ENCODE measurements at regions not wholly inside any gene's neighbourhood (a gene's known extent, or its start where the extent isn't known, plus 50 kb on each side); places are given as distances from the start of the nearest gene placed in this dataset.

DNA sequence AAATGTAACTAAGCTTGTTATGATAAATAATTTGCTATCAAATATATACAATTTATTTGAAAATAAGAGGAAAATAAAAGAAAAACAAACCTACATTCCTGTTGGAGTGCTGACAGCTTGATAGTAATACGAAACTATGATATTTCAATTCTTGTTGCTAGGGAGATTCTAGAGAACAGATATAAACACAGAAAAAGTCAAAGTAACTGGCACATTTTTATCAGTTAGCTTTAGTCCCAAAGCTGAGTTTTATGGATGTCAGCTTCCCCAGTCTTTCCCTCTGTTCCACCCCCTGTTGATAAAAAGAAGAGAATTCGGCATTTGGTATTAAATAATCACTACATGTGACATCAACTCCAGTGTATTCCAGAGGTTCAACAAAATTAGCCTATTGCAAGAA, 1134.0 kb downstream of the XPNPEP1 start:
- DNase-seq (ENCODE audit: low read depth): peak; percentile 13

DNA sequence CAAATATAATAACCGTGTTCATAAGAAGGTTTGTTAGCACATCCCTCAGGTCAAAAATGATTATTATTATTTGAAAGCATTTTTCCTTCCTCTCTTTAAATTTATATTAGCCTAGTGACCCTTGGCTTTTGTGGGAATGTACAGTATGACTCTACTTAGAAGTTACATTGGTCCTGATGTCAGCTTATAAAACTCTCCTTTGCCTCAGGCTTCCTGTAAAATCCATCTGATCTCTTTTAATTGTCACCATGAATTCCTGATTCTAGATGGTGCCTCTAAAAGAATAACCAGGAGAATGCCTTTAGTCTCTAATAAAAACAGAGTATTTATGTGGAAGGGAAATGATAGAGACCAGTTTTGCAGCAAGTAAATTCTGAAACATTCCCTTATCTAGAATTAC, 1134.4 kb downstream of the XPNPEP1 start:
- peak; percentile 74 for DNase-seq (ENCODE audit: low read depth)

DNA sequence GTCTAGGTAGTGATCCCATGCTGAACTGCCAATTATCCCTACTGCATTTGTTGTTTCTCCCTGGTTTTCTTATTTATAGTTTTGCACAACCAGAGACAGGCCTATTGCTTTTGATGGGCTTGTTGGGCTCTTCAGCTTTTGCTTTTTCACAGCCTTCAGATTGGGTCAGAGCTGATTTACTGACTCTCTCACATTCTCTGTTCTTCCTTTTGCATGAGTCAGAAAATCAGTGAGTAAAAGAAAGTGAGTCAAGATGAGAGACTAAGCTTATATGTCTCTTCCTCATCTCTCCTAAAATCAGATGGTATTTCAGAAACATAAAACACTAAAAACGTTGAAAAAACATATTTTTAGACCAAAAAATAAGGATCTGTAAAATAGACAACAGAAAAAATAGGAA, 1135.4 kb downstream of the XPNPEP1 start:
- DNase-seq (ENCODE audit: low read depth): peak; percentile 76

- no peak for DNase-seq (ENCODE audit: low read depth)
Observed at GRCh38 chr10:108785011-108785410, 1138.3 kb downstream of the XPNPEP1 start.

- DNase-seq (ENCODE audit: low read depth): no peak
Observed at GRCh38 chr10:108784534-108784933, 1138.8 kb downstream of the XPNPEP1 start.

DNA sequence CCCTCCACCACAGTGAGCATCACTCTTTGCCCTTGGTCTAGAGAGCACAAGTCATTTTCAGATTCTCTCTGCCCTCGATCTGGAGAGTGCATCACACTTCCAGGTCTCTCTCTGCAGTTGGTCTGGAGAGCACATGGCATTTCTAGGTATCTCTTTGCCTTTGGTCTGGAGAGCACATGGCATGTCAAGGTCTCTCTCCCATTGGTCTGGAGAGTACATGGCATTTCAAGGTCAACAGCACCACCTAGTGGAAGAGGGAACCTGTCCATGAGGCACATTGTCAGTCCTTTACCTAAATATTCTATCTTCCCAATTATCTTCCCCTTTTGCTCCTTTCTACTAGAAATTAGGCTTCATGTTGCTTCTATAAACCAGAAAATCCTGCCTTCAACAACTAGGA, 1139.4 kb downstream of the XPNPEP1 start:
- peak; percentile 55 for DNase-seq (ENCODE audit: low read depth)

DNA sequence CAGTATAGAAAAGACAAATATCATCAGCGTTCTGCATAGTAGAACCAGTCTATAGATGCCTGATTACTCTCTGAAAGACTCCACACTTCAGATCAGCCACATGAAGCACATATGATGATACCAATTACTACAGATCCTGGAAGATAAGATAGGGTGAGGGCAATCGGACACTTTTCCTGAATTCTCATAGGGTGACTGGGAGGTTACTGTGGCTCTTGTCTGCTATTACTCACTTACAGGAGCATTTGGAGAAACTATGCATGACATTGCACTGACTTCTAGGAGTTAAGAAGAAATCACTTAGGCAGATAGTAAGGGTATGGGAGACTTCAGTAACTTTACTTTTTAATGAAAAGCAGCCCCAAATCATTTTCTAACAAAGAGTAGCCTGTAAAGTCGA, 1140.9 kb downstream of the XPNPEP1 start:
- DNase-seq (ENCODE audit: low read depth): peak; percentile 53

GRCh38 chr10:108779501-108779900, 1143.8 kb downstream of the XPNPEP1 start:
- DNase-seq (ENCODE audit: low read depth): no peak

DNA sequence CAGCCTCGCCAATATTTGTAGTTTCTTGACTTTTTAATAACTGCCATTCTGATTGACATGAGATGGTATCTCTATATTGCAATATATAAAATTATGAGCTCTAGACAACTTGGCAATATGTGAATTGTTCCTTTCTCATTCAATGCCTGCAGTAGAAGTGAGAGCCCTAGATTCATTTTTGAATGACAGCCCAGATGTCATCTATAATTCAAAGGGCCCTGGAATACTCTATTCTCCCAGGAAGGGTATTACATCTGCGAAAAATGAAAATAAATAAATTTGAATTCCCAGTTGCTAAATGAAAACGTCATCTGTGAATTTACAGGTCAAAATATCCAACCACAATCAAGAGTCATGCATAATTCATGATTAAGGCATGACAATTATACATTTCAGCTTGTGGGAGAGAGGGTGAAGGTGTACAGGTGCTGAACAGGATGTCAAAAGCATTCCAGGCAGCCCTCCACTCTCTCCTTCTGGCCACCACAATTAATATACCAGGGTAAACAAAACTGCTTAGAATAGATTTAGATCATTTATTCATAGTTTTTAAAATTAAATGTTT, 1147.3 kb downstream of the XPNPEP1 start:
- DNase-seq (ENCODE audit: low read depth): no peak

- DNase-seq (ENCODE audit: low read depth): no peak
Observed at GRCh38 chr10:108771106-108771505, 1152.2 kb downstream of the XPNPEP1 start.

GRCh38 chr10:108765794-108766193, 1157.5 kb downstream of the XPNPEP1 start:
- DNase-seq (ENCODE audit: low read depth): no peak

- DNase-seq (ENCODE audit: low read depth): no peak
Observed at GRCh38 chr10:108757946-108758345, 1165.4 kb downstream of the XPNPEP1 start.

GRCh38 chr10:108755646-108756045, 1167.7 kb downstream of the XPNPEP1 start:
- peak; percentile 2 for DNase-seq (ENCODE audit: low read depth)

GRCh38 chr10:108753326-108753725, 1170.0 kb downstream of the XPNPEP1 start:
- DNase-seq (ENCODE audit: low read depth): no peak

- no peak for DNase-seq (ENCODE audit: low read depth)
Observed at GRCh38 chr10:108749042-108749441, 1174.3 kb downstream of the XPNPEP1 start.

GRCh38 chr10:108736111-108736510, 1187.2 kb downstream of the XPNPEP1 start:
- peak; percentile 9 for DNase-seq (ENCODE audit: low read depth)

DNA sequence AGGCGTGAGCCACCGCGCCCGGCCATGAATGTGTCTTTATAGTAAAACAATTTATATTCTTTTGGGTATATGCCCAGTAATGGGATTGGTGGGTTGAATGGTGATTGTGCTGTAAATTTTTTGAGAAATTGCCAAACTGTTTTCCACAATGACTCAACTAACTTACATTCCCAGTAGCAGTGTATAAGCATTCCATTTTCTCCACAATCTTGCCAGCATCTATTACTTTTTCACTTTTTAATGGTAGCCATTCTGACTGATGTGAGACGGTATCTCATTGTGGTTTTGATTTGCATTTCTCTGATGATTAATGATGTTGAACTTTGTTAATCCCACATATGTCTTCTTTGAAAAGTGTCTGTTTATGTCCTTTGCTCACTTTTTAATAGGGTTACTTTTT, 1187.9 kb downstream of the XPNPEP1 start:
- DNase-seq (ENCODE audit: low read depth): peak; percentile 83

DNA sequence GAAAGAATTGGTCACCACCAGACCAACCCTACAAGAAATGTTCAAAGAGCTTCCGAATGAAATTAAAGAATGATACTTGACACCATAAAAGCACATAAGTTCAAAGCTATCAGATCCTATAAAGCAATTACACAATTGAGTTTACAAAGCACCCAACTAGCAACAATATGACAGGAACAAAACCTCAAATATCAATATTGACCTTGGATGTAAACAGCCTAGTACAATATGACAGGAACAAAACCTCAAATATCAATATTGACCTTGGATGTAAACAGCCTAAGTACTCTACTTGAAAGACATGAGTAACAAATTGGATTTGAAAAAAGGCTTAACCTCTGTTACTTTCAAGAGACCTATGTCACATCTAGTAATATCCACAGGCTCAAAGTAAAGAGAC, 1201.4 kb downstream of the XPNPEP1 start:
- DNase-seq (ENCODE audit: low read depth): no peak

- no peak for DNase-seq (ENCODE audit: low read depth)
Observed at GRCh38 chr10:108716352-108716751, 1207.0 kb downstream of the XPNPEP1 start.

DNA sequence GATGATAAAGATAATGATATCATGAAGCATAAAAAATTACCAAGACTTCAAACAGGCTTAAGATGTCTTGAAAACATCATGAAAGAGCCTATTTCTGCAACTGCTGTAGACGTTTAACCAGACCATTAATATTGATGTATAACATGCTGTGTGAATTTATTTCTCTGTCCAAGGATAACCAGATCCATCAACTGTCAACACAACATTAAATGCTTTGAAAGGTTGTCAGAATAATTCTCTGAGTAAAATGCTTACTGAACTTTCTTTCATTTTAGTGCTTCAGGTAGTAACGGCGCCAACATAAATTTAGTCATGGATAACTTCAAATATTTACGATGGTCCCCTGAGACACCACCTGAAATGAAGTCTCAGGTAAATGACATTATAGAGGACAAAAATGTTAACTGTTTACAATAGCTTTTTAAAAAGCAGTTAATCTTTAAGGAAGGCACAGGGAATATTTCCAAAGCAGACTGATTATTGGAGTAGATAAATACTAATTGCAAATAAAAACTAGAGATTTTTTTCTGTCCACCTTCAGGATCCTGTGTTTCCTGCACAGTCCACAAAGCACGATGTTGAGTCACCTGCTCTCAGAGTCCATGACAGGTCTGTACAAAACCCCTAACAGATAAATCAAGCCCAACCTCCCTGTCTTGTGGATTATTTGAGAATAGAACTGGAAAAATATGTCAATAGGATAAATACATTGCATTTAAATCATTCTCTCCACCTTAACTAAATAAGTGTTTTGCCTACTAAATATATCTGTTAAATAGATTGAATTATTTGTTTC, 1213.2 kb downstream of the XPNPEP1 start:
- no peak for DNase-seq (ENCODE audit: low read depth)

DNA sequence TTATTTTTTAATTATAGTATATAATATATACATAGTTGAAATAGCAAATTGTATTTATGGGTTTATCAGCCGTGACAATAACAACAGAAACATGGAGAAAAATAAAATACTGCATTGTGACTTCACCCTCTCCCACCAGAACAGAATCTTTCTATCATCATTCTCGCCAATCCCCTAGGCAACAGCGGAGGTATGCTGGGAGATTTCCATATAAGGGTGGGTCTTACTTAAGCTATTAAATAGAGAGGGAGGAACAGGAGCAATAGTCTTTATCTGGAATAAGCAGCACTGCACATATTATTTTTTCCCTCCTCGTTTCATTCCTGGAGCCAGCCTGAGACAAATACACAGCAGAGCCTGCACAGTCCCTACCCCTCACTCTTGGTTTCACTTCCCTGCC, 1214.9 kb downstream of the XPNPEP1 start:
- DNase-seq (ENCODE audit: low read depth): no peak

DNA sequence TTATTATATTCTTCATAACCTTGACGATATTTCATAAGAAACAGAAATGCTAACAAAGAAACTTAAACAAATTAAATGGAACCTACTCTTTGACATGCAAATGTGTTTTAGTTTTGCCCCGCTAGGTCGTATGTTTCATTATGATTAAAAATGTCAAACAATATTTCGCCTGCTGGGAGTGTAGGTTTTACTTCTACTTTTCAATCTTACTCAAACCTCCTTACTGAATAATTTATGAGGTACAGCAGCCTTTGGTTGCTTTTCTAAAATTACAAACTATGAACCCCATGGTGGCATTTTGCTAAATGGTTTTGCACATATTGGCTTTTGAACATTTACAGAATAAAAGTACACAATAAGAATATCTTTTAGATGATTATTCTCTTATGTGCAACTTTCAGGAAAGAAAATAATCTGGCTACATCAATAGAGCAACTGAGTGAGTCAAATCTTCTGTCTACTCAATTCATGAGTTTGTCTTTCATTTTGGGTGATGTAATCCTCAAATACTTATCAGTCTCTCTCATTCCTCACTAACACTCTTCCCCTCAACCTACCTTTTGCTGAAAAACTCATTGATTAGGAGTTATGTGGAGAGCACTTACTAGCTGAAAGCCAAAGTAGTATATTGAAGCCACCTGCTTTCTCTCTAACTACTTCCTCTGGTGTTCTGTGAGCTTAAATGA, 1226.4 kb downstream of the XPNPEP1 start:
- no peak for DNase-seq (ENCODE audit: low read depth)

- no peak for DNase-seq (ENCODE audit: low read depth)
Observed at GRCh38 chr10:108691126-108691525, 1232.2 kb downstream of the XPNPEP1 start.

All from EH (cell line).